Fibroblast of skin of left quadriceps (primary cell): ENCODE measurements at regions not wholly inside any gene's neighbourhood (a gene's known extent, or its start where the extent isn't known, plus 50 kb on each side); places are given as distances from the start of the nearest gene placed in this dataset.
"Not testable (repeated sequence)": the region's sequence is repeated elsewhere in the genome, so short reads cannot be mapped to it uniquely, and the experiment has no call there.

Source experiments
- DNase-seq, 2 experiments: peaks; one replicate each; pipeline ENCODE4 v3.0.0-alpha.2; 2013; ENCODE audit warnings: low read depth in 2 of 2

- DNase-seq: no peak
These were observed 95.4 kb upstream of the MAML3 start for GRCh38 chr4:140249351-140249750.

- no peak for DNase-seq
These were observed 93.3 kb upstream of the MAML3 start for GRCh38 chr4:140247237-140247636.

GRCh38 chr4:140246216-140246615, 92.2 kb upstream of the MAML3 start:
- no peak for DNase-seq

DNA sequence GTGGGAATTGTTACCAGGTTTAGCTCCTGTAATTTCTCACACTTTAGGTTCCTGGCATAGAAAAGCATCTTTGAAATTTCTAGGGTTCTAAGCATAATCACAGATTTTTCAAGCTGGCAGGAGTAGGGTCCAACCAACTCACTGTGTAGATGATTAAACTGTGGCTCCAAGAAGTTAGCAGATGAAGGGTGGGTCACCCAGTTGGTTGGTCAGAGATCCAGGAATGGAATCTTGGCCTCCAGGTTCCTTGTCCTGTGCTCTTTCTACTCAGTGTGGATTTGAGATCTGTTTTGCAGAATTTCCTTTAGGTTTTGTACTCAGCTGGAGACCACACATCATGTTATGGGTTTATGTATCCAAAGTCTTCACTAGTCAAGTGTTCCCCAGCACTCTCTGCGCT, 90.3 kb upstream of the MAML3 start:
- no peak for DNase-seq

- no peak for DNase-seq
These were observed 89.3 kb upstream of the MAML3 start for GRCh38 chr4:140243278-140243753.

- DNase-seq: no peak
These were observed 88.6 kb upstream of the MAML3 start for GRCh38 chr4:140242357-140243277.

GRCh38 chr4:140240237-140240636, 86.3 kb upstream of the MAML3 start:
- DNase-seq: no peak

DNA sequence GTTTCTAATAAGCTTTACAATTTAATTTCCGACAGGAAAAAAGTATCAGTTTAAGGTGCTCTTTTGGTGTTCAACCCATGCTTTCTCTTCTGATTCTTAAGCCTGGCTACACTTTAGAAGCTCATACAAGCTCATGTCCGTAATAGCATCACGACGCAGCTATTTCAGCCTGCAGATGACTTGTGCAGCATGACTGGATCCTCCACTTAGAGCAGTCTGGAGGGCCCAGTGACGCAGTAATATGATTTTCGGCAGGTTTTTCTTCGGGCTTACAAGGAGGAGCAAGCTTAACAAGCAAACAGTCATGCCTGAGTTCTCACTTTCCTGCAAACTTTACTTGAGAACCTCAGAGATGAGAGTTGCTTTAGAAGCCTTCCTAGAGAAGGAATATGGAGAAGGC, 85.3 kb upstream of the MAML3 start:
- no peak for DNase-seq

GRCh38 chr4:140238351-140239056, 84.5 kb upstream of the MAML3 start:
- DNase-seq: peak in 1 of 2 experiments; percentile 57

DNA sequence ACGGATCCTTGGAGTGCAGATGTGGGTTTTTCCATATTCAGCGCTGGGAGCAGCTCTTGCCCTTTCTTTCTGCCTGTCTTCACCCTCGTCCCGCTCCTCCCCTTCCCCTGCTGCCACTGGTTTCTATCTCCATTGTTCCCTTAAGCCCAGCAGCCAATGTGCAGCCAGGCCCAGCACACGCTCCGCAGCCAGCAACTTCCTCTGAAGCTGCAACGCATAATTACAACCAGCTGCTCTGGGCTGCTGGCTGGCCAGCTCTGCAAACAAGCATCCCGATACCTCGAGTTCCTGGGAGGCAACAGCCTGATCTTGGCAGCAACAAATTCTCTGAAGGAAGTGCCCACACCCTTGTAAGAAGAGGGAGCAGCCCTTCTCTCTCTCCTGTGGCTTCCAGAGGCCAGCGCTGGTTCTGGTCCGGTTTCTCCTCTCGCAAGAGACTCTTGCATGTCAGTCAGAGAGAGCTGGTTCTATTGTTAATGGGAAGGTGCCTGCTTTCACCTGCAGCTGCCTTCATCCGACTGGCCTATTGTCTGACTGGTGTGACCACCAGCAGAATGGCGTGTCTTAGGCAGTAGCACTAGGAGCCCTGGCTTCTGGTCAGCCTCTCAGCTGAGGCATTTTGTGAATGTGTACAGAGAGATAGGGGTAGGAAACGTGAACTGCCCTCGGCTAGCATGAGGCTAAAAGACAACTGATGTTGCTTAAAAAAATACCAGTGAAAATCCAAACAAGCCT, 83.8 kb upstream of the MAML3 start:
- peak; percentile 93 to 94 for DNase-seq

- no peak for DNase-seq
These were observed 82.7 kb upstream of the MAML3 start for GRCh38 chr4:140236654-140237169.

DNA sequence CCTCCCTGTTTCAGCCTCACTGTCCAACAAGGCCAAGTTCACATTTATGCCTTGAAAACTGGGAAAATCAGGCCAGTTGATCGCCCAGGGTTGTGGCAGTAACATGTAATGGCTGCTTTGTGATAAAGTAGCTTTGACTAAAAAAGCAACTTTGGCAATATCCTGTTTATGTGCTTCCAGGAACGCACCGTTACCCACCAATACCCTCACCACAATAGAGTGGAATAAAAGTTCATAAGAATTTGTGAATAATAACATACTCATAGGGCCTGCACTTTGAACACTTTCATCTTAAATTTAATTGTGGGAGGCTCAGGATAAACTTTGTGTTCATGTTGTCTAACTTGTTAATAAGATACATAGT, 80.7 kb upstream of the MAML3 start:
- no peak for DNase-seq

- peak in 1 of 2 experiments; percentile 62 for DNase-seq
These were observed 80.1 kb upstream of the MAML3 start for GRCh38 chr4:140233791-140234696.

- DNase-seq: no peak
These were observed 75.9 kb upstream of the MAML3 start for GRCh38 chr4:140229881-140230280.

DNA sequence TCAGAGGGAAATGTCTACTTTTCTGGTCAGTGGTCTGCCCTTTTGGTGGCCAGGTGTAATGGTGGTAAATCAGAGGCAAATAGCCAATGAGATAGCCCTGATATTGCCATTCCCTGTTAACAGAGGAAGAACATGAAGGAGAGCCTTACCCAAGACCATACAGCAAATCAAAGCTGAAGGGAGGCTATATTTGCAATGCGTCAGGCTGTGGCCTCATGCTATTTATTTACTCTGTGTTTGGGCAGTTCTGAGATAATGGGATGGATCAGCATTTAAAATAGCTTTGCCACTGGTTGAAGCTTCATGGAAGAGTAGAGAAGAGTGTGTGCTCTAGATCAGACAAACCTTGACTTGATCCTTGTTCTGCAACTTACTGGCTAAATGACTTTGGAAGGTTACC, 73.3 kb upstream of the MAML3 start:
- no peak for DNase-seq

- no peak for DNase-seq
These were observed 69.2 kb upstream of the MAML3 start for GRCh38 chr4:140223056-140223810.

GRCh38 chr4:140222171-140222570, 68.2 kb upstream of the MAML3 start:
- no peak for DNase-seq

DNA sequence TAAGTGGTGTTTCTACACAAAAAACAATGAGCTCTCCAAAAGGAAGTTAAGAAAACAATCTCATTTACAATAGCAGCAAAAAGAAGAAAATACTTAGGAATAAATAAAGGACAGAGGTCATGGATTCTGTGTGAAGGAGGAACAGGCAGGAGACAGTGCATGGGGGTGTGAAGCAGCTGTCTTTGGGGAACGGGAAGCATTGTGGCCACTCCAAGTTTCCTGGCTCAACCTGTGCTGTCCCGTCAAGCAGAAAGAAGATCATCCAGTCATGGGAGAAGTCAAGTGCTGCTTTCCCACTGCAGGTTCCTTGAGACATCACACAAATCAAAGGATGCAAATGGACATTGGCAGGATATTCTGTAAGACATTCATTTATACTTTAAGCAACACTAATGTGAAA, 66.1 kb upstream of the MAML3 start:
- no peak for DNase-seq

DNA sequence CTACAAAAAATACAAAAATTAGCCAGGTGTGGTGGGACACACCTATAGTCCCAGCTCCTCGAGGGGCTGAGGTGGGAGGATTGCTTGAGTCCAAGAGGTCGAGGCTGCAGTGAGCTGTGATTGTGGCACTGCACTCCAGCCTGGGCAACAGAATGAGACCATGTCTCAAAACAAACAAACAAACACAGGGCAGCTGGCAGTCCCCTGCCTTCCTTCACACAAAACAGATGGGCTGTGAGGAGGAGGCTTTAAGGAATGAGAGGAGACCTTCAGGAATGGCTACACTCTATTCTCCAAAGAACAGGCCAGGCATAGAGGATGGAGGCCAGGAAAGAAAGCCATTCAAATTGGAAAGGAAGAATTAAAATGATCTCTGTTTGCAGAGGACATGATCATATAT, 65.6 kb upstream of the MAML3 start:
- DNase-seq: no peak

- not testable (repeated sequence) for DNase-seq
These were observed 65.1 kb upstream of the MAML3 start for GRCh38 chr4:140219070-140219469.
